H1 (cell line): ENCODE measurements at regions not wholly inside any gene's neighbourhood (a gene's known extent, or its start where the extent isn't known, plus 50 kb on each side); places are given as distances from the start of the nearest gene placed in this dataset.
A peak's percentile ranks its signal among the peaks of the same experiment; 100 is the strongest.

Source experiments
- CTCF ChIA-PET: fragments of 300-600 bp; sonication (Branson Sonifier 250); formaldehyde crosslinking; loops from one replicate; lab custom pipeline; 2021; ENCODE audit not compliant: partially characterized antibody; lab: Charles Lee
- POLR2A ChIA-PET: fragments of 300-600 bp; sonication (Branson Sonifier 250); formaldehyde crosslinking; loops from one replicate; lab custom pipeline; 2021; ENCODE audit warnings: inconsistent platforms; ENCODE audit not compliant: partially characterized antibody; lab: Charles Lee
- DNase-seq, 2 experiments: peaks; one replicate each; pipeline versions ENCODE4 v3.0.0 to v3.0.0-alpha.2; 2010 to 2022; ENCODE audit warnings: low spot score in 2 of 2, low read depth in 1 of 2, mixed read lengths in 1 of 2
- FAIRE-seq: peaks from 2 replicates; lab custom pipeline; 2011; peaks lifted over from hg19 to GRCh38; lab: Jason Lieb, UNC
- H2AFZ ChIP-seq: 2 replicates; pipeline ENCODE4 v1.8.1; 2012; ENCODE audit warnings: low read length, inconsistent platforms
- H2AK5ac ChIP-seq: 2 replicates; pipeline ENCODE4 v1.6.1; 2013; ENCODE audit warnings: low read depth, low read length
- H2BK120ac ChIP-seq: replicated peaks from 2 replicates; pipeline ENCODE3; 2013; ENCODE audit warnings: low read depth, low read length, inconsistent platforms
- H2BK12ac ChIP-seq: 2 replicates; pipeline ENCODE4 v1.6.1; 2013; ENCODE audit warnings: low read depth, low read length
- H2BK15ac ChIP-seq: 2 replicates; pipeline ENCODE4 v1.6.1; 2013; ENCODE audit warnings: low read length
- H2BK20ac ChIP-seq: 2 replicates; pipeline ENCODE4 v1.6.1; 2013; ENCODE audit warnings: low read length
- H2BK5ac ChIP-seq: 2 replicates; pipeline ENCODE4 v1.6.1; 2013; ENCODE audit warnings: low read depth, low read length
- H3K14ac ChIP-seq: 2 replicates; pipeline ENCODE4 v1.6.1; 2013; ENCODE audit warnings: inconsistent platforms; ENCODE audit not compliant: insufficient read length
- H3K18ac ChIP-seq: 2 replicates; pipeline ENCODE4 v1.6.1; 2013; ENCODE audit warnings: low read length; ENCODE audit errors: extremely low read depth
- H3K23ac ChIP-seq: 2 replicates; pipeline ENCODE4 v1.6.1; 2013; ENCODE audit warnings: inconsistent platforms; ENCODE audit not compliant: insufficient read length
- H3K23me2 ChIP-seq: 2 replicates; pipeline ENCODE4 v1.6.1; 2013; ENCODE audit warnings: low read depth, low read length
- H3K27ac ChIP-seq: 2 replicates; pipeline ENCODE4 v1.6.1; 2011; ENCODE audit warnings: low read depth, low read length, inconsistent platforms
- H3K27me3 ChIP-seq, 4 experiments: replicated peaks in 1 of 4; 1 replicate in 1 of 4; 2 replicates in 3 of 4; pipeline versions ENCODE4 v1.6.1 to v1.8.1; 2011 to 2013; ENCODE audit warnings: low read length in 3 of 4, mild to moderate bottlenecking in 3 of 4, inconsistent platforms in 2 of 4, mixed read lengths in 2 of 4, moderate library complexity in 1 of 4; ENCODE audit not compliant: control insufficient read depth in 3 of 4, insufficient read depth in 3 of 4; ENCODE audit errors: extremely low read depth in 1 of 4
- H3K36me3 ChIP-seq, 4 experiments: 2 replicates each; pipeline versions ENCODE4 v1.6.1 to v1.8.1; 2011 to 2013; ENCODE audit warnings: mild to moderate bottlenecking in 4 of 4, low read length in 3 of 4, moderate library complexity in 2 of 4, control low read depth in 1 of 4, inconsistent platforms in 1 of 4; ENCODE audit not compliant: insufficient read depth in 4 of 4, control insufficient read depth in 2 of 4
- H3K4ac ChIP-seq: replicated peaks from 2 replicates; pipeline ENCODE3; 2013; ENCODE audit warnings: low read length, low read depth, mixed read lengths, inconsistent platforms; ENCODE audit not compliant: insufficient read length
- H3K4me1 ChIP-seq, 4 experiments: replicated peaks in 1 of 4; 1 replicate in 1 of 4; 2 replicates in 3 of 4; pipeline versions ENCODE4 v1.6.1 to v1.8.1; 2011 to 2013; ENCODE audit warnings: low read length in 3 of 4, inconsistent platforms in 2 of 4, mixed read lengths in 1 of 4; ENCODE audit not compliant: insufficient read depth in 4 of 4, control insufficient read depth in 3 of 4
- H3K4me2 ChIP-seq, 2 experiments: 2 replicates each; pipeline versions ENCODE4 v1.6.1 to v1.8.1; 2011 to 2013; ENCODE audit warnings: low read depth in 2 of 2, low read length in 2 of 2, control low read depth in 1 of 2, inconsistent platforms in 1 of 2, mild to moderate bottlenecking in 1 of 2; ENCODE audit not compliant: insufficient read depth in 1 of 2
- H3K4me3 ChIP-seq, 4 experiments: fragments of 200-600, 300-600 bp in 1 of 4; sonication (generic), shearing (Covaris generic), sonication (Bioruptor Twin) in 1 of 4; 2 replicates each; pipeline versions ENCODE4 v1.5.1 to v1.8.1; 2011 to 2016; ENCODE audit warnings: low read length in 4 of 4, low read depth in 3 of 4, control low read depth in 2 of 4, inconsistent platforms in 2 of 4, mild to moderate bottlenecking in 2 of 4, mixed read lengths in 1 of 4, moderate library complexity in 1 of 4; ENCODE audit not compliant: insufficient read depth in 2 of 4; ENCODE audit errors: extremely low read depth in 1 of 4
- H3K56ac ChIP-seq: replicated peaks from 2 replicates; pipeline ENCODE3; 2013; ENCODE audit warnings: low read depth, mild to moderate bottlenecking, mixed read lengths, low read length, inconsistent platforms; ENCODE audit not compliant: insufficient read length
- H3K79me1 ChIP-seq: 2 replicates; pipeline ENCODE4 v1.6.1; 2013; ENCODE audit warnings: low read depth, low read length, control low read depth
- H3K79me2 ChIP-seq, 2 experiments: 2 replicates each; pipeline versions ENCODE4 v1.6.1 to v1.8.1; 2012 to 2013; ENCODE audit warnings: low read length in 2 of 2, mild to moderate bottlenecking in 2 of 2, inconsistent platforms in 1 of 2; ENCODE audit not compliant: insufficient read depth in 2 of 2, control insufficient read depth in 1 of 2
- H3K9ac ChIP-seq, 4 experiments: replicated peaks in 1 of 4; 1 replicate in 1 of 4; 2 replicates in 3 of 4; pipeline versions ENCODE4 v1.6.1 to v1.8.1; 2011 to 2013; ENCODE audit warnings: low read depth in 3 of 4, low read length in 3 of 4, control low read depth in 2 of 4, mild to moderate bottlenecking in 2 of 4, moderate library complexity in 2 of 4, inconsistent platforms in 1 of 4; ENCODE audit errors: extremely low read depth in 1 of 4
- H3K9me3 ChIP-seq, 2 experiments: 2 replicates each; pipeline versions ENCODE4 v1.6.1 to v1.8.1; 2012 to 2013; ENCODE audit warnings: mild to moderate bottlenecking in 2 of 2, moderate library complexity in 2 of 2, control low read depth in 1 of 2, inconsistent platforms in 1 of 2, low read depth in 1 of 2, low read length in 1 of 2, mixed read lengths in 1 of 2; ENCODE audit not compliant: insufficient read depth in 2 of 2
- H4K20me1 ChIP-seq, 2 experiments: replicated peaks in 1 of 2; 2 replicates each; pipeline versions ENCODE3 to v1.8.1; 2011 to 2013; ENCODE audit warnings: inconsistent platforms in 2 of 2, low read length in 2 of 2, mild to moderate bottlenecking in 1 of 2; ENCODE audit not compliant: insufficient read depth in 2 of 2, control insufficient read depth in 1 of 2
- H4K5ac ChIP-seq: 2 replicates; pipeline ENCODE4 v1.6.1; 2013; ENCODE audit warnings: low read length, low read depth, mixed read lengths, inconsistent platforms; ENCODE audit not compliant: insufficient read length
- H4K8ac ChIP-seq: 2 replicates; pipeline ENCODE4 v1.8.0; 2013; ENCODE audit warnings: mild to moderate bottlenecking, moderate library complexity, low read length, inconsistent platforms; ENCODE audit not compliant: insufficient read depth; ENCODE audit errors: extremely low read depth
- H4K91ac ChIP-seq: replicated peaks from 2 replicates; pipeline ENCODE3; 2013; ENCODE audit warnings: low read length, mixed read lengths, inconsistent platforms; ENCODE audit not compliant: insufficient read length
- ASH2L ChIP-seq: fragments of 200-600, 300-600 bp; sonication (generic); IDR thresholded peaks from one replicate; pipeline ENCODE4 v1.7.1; 2017; ENCODE audit warnings: low read length
- CREB1 ChIP-seq: IDR thresholded peaks from 2 replicates; pipeline ENCODE4 v1.6.1; 2012; ENCODE audit warnings: inconsistent platforms
- EP300 ChIP-seq, 2 experiments: IDR thresholded peaks; 1 replicate in 1 of 2; 2 replicates in 1 of 2; pipeline ENCODE4 v1.6.1; 2011 to 2012; ENCODE audit warnings: low read depth in 2 of 2, low read length in 2 of 2, mild to moderate bottlenecking in 2 of 2, borderline replicate concordance in 1 of 2, inconsistent platforms in 1 of 2, moderate library complexity in 1 of 2
- POLR2A ChIP-seq, 2 experiments: IDR thresholded peaks; 1 replicate in 1 of 2; 2 replicates in 1 of 2; pipeline ENCODE4 v1.6.1; 2011; ENCODE audit warnings: low read depth in 2 of 2, low read length in 2 of 2, mild to moderate bottlenecking in 2 of 2; ENCODE audit errors: control extremely low read depth in 1 of 2
- RAD21 ChIP-seq, 2 experiments: IDR thresholded peaks in 1 of 2; conservative IDR thresholded peaks in 1 of 2; 2 replicates each; pipeline ENCODE4 v1.6.1; 2011; ENCODE audit warnings: low read depth in 2 of 2, low read length in 2 of 2, improper control_type of control experiment in 1 of 2, inconsistent platforms in 1 of 2, mild to moderate bottlenecking in 1 of 2, moderate library complexity in 1 of 2
- RFX5 ChIP-seq: IDR thresholded peaks from 2 replicates; pipeline ENCODE4 v1.6.1; 2011; ENCODE audit warnings: low read depth, low read length, improper control_type of control experiment, borderline replicate concordance
- SP1 ChIP-seq: IDR thresholded peaks from 2 replicates; pipeline ENCODE4 v1.6.1; 2011; ENCODE audit warnings: low read depth, low read length
- TAF7 ChIP-seq: optimal IDR thresholded peaks from 2 replicates; pipeline ENCODE3; 2011; ENCODE audit warnings: low read depth, mild to moderate bottlenecking, inconsistent platforms, low read length, moderate library complexity, borderline replicate concordance
- WGBS, 2 experiments: shearing (Covaris generic) in 1 of 2; methylation state at CpG; one replicate each; pipeline versions ENCODE4 v1.1.6 to v1.1.7; 2013 to 2015; ENCODE audit warnings: low lambda C conversion rate in 2 of 2, mixed read lengths in 2 of 2, inconsistent platforms in 1 of 2, low coverage in 1 of 2, missing lambda C conversion rate in 1 of 2; ENCODE audit not compliant: insufficient replicate concordance in 2 of 2, insufficient coverage in 1 of 2, insufficient read length in 1 of 2; ENCODE audit errors: extremely low coverage in 1 of 2, missing lambda C conversion rate in 1 of 2; 5-methylcytosine and 5-hydroxymethylcytosine counted together

DNA sequence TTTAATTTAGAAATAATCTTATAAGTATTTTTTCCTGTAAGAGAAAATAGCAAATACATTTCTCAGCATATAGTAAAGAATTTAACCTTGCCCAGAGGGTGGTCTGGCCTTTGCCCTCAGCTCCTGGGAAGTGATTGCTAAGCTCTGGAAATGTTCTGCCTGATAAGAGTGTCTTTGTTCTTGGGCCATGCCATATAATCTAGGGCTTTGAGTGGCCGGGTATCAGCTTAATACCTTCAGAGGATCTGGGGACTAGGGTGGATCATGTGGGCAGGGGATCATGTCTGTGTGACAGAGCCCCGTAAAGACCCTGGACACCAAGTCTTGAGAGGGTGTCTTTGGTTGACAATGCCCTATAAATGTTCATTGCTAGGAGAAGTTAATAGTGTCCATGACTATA is 1032.4 kb upstream of the MIR17HG start:
- 88% methylated on average over 2 of the region's 2 CpGs; no CpG with 5 or more reads in 1 of the 2 experiments for WGBS, 2 experiments
- no peak overlapping the region for H2AK5ac ChIP-seq
- H3K27me3 ChIP-seq = no peaks in the 10 kb centered on the region
- no peak overlapping the region for H3K56ac ChIP-seq
- no peaks in the 10 kb centered on the region for H3K79me1 ChIP-seq
- H3K23me2 ChIP-seq = peaks cover 4% of the 10 kb centered on the region; the same call in 1 of the 2 replicates
- no peak overlapping the region for H3K4me3 ChIP-seq
- no peak overlapping the region for H2BK12ac ChIP-seq
- H2BK15ac ChIP-seq = no peak overlapping the region
- CTCF ChIA-PET = no interaction called here
- no peak overlapping the region for H3K9ac ChIP-seq
- H4K5ac ChIP-seq = no peak overlapping the region
- no peaks in the 10 kb centered on the region for H3K9me3 ChIP-seq
- no peak overlapping the region for H3K4ac ChIP-seq
- no peak overlapping the region for H3K4me2 ChIP-seq
- no peak overlapping the region for H2BK120ac ChIP-seq
- no peak overlapping the region for H2BK5ac ChIP-seq
- DNase-seq (no peak), FAIRE-seq (no peak)
- no peak overlapping the region for H4K8ac ChIP-seq
- no peaks in the 10 kb centered on the region for H3K4me1 ChIP-seq
- H3K27ac ChIP-seq = no peak overlapping the region
- H3K23ac ChIP-seq = no peak overlapping the region
- H4K20me1 ChIP-seq = peaks cover 0 to 3% of the 10 kb centered on the region in 2 experiments
- no peak overlapping the region for H3K14ac ChIP-seq
- no peak overlapping the region for H4K91ac ChIP-seq
- no peaks in the 10 kb centered on the region for H3K79me2 ChIP-seq
- peak overlapping the region; percentile 43; the same call in 1 of the 2 replicates for H2AFZ ChIP-seq
- no peak overlapping the region for H3K18ac ChIP-seq
- POLR2A ChIA-PET = no interaction called here
- no peaks in the 10 kb centered on the region for H3K36me3 ChIP-seq
- no peak overlapping the region for H2BK20ac ChIP-seq
- TF ChIP-seq CREB1 (no peak), ASH2L (no peak), SP1 (no peak), TAF7 (no peak), EP300 (IDR thresholded peaks at IDR 0.05; ENCODE audit: borderline replicate concordance in 1 of 2, low read depth in 2 of 2, low read length in 2 of 2) (no peak), RFX5 (no peak), POLR2A (IDR thresholded peaks at IDR 0.05; ENCODE audit: control extremely low read depth in 1 of 2, low read depth in 2 of 2, low read length in 2 of 2) (no peak), RAD21 (IDR thresholded peaks at IDR 0.05 in 1 of 2, conservative IDR thresholded peaks at IDR 0.05 in 1 of 2; ENCODE audit: low read depth in 2 of 2, low read length in 2 of 2) (no peak)
